ENCODE measurements at regions not wholly inside any gene's neighbourhood (a gene's known extent, or its start where the extent isn't known, plus 50 kb on each side); places are given as distances from the start of the nearest gene placed in this dataset.

DNA sequence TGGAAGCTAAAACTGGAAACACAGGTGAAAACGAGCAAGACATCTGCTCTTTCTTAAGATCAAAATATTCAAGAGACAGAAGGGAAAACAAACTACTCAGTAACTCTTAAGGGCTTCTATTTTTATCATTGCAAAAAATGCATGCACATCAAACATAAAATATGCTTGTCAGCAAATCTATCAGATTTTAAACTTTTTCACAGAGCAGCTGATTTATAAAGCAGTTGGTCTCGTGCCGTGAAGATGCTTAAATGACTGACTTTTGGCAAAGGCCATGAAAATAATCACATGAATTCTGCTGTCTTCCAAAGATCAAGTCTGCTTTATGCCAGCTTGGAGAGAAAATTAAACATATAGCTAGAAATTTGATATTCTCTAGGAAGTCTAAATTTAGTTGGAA, 482.1 kb upstream of the HS3ST1 start:
- no peak for DNase-seq (ENCODE audit: low spot score)

DNA sequence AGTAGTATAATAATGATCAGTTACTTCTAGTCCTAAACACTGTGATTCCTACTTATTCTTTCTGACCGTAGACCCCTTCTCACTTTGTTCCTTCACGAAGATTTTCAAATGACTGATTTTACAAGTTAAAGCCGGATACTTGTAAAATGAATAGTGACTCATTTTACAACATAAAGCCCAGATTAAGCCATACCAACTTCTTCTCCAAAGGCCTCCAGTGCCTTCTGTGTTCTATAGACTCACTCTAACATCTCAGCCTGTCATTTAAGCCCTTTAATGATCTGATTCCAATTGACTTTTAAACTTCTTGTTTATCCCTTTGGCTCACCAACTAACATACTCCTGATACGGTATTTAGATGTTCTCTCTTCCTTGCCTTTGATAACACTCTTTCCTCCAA, 480.0 kb upstream of the HS3ST1 start:
- DNase-seq (ENCODE audit: low spot score): no peak

DNA sequence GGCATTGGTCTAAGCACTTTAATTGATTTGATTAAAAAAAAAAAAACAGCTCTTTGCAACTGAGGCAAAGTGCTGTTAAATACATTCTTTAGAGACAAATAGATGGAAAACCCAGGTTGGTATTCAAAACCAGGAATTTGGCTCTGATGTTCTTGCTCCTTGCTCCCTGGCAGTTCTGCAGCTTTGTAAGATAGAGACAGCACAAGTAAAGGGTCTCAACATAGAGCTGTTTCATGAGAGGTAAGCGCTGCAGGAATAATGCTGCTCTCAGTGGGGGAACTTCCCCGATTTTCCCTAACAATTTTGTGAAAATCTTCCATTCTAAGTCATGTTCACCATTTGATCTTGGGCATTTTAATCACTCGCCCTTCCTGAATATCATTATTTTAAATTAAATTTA, 479.5 kb upstream of the HS3ST1 start:
- no peak for DNase-seq (ENCODE audit: low spot score)

- no peak for DNase-seq (ENCODE audit: low spot score)
These were observed 476.4 kb upstream of the HS3ST1 start for GRCh38 chr4:11904846-11905739.

- no peak for DNase-seq (ENCODE audit: low spot score)
These were observed 475.4 kb upstream of the HS3ST1 start for GRCh38 chr4:11904117-11904535.

DNA sequence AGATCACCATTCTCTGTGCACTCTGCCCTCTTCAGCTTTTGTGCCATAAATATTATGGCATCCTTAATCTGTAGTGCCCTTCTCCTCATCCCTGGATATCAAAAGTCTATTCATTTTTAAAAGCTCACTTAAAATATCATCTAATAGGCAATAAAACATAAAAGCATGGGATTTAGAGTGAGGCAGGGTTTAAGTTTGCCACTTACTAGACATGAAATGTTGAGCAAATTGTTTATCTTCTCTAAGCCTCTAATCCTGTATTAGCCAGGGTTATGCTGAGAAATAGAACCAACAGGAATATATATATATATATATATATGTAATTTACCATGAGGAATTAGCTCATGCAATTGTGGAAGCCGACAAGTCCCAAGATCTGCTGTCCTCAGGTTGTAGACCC, 472.4 kb upstream of the HS3ST1 start:
- no peak for DNase-seq (ENCODE audit: low spot score)

DNA sequence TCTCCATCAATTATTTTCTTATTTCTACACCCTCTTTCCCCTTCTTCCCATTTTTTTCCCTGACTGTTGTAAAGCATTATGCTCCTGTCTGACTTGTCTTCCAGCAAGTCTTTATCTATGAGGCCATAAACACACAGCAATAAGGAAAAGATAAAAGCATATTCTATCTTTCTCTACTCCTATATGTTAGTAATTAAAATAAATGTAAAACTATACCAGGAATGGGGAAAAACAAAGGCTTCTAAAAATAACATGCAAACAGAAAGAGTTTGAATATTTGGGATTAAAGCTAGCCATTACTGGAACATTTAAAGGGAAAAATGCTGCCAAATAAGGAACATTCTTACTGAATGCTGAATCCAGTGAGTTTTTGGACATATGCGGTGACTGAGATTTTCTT, 471.7 kb upstream of the HS3ST1 start:
- DNase-seq (ENCODE audit: low spot score): no peak

DNA sequence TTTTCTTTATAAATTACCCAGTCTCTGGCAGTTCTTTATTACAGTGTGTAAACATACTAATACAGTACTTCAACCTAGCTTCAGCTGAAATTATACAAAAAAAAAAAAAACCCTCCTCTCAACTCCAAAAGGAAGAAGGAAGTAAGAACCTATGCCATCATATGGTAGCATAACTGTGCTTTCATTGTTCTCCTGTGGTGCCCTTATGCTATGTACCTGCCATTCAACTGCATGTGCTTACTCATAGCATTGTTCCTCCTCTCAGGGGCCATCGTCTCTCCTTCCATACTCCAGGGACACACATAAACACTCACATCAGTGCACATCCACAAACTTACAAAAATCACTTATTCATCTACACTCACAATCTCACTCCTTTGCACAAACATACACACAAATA, 470.1 kb upstream of the HS3ST1 start:
- DNase-seq (ENCODE audit: low spot score): no peak

- DNase-seq (ENCODE audit: low spot score): no peak
These were observed 467.1 kb upstream of the HS3ST1 start for GRCh38 chr4:11895766-11896165.

DNA sequence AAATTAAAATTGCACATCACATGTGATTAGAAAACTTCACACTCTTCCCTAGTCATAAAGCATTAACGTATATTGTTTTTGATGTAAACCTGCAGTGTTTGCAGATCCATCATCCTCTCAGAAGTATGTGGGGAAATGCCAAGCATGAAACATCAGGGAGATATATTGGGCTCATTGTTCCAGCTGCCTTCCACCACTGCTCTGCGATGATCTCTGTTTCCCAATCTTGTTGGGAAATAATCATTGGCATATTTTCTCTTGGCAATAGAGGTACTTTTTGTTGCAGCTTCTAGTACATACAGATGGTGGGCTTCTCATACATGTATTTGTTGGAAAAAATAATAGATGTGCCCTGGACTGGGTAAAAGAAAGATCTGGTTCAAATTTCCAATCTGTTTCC, 466.3 kb upstream of the HS3ST1 start:
- no peak for DNase-seq (ENCODE audit: low spot score)

- no peak for DNase-seq (ENCODE audit: low spot score)
These were observed 465.5 kb upstream of the HS3ST1 start for GRCh38 chr4:11894221-11894620.

DNA sequence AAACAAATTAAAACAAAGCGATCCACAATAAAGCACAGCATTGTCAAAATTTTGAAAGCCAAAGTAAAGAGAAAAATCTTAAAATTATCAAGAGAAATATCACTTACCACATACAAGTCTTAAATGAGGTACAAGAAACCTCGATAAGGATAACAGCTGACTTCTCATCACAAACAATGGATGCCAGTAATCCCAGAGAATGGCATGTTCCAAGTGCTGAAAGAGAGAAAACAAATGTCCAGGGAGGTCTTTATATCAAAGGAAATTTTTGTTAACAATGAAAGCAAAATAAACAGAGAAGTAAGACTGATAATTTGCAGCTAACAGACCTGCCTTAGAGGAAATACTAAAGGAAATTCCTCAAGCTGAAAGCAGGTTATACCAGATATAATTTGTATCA, 460.4 kb upstream of the HS3ST1 start:
- no peak for DNase-seq (ENCODE audit: low spot score)

GRCh38 chr4:11881947-11882346, 453.3 kb upstream of the HS3ST1 start:
- DNase-seq (ENCODE audit: low spot score): no peak

DNA sequence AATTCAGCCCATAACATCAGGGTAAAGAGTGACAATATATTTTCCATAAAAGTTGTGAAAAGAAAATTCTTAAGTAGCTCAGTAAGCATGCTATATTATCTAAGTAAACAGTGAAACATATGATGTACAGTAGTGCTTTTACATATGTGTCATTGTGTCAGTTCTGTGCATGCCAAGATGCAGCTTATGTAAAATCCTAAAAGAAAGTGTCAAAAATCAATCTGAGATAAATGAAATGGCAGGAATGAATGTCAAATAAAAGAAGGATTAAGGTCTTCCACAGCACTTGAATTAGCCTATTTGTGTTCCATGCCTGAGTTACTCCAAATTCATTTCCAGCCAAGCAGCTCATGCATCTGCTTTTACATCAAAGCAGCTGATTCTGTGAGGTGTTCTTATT, 452.7 kb upstream of the HS3ST1 start:
- no peak for DNase-seq (ENCODE audit: low spot score)

- no peak for DNase-seq (ENCODE audit: low spot score)
These were observed 449.5 kb upstream of the HS3ST1 start for GRCh38 chr4:11878241-11878640.

DNA sequence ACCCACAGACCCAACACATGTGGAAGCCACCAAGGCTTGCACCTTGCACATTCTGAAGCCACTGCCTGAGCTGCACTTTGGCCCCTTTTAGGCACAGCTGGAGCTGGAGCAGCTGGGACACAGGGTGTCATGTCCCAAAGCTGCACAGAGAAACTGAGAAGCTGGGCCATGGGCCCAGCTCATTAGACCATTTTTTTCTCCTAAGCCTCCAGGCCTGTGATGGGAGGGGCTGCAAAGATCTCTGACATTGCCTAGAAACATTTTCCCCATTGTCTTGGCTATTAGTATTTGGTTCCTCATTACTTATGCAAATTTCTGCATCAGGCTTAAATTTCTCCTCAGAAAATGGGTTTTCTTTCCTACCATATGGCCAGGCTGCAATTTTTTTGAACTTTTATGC, 447.4 kb upstream of the HS3ST1 start:
- no peak for DNase-seq (ENCODE audit: low spot score)

DNA sequence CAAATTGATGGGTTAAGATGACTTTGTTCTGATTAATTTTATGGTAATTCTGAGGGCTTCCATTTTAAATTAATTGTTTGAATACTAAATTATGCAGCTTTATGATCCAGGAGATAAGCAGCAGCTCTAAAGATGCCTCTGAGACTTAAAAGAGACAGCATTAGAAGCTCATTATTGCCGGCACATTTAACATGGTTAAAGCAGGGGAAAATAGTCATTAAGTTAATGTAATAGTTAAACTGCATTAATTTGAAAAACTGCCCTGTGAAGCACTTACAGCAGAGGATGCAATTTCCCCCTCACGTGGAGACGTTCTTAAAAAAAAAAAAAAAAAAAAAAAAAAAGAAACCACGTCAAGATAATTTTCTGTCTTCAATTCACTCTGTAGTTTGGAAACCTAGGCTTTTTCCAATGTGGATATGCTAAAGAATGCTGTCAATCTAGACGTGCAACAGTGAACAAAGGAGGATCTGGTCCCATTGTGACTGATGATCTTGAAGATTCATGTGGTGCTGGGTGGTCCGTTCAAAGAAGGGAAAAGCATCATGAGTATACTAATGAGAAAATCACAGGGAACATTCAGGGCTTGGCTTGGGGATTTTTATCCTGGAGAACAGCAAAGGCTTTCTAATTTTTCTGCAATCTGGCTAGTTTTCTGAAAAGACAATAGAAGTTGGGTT, 440.6 kb upstream of the HS3ST1 start:
- no peak for DNase-seq (ENCODE audit: low spot score)

GRCh38 chr4:11866391-11866790, 437.7 kb upstream of the HS3ST1 start:
- no peak for DNase-seq (ENCODE audit: low spot score)

GRCh38 chr4:11860996-11861395, 432.3 kb upstream of the HS3ST1 start:
- no peak for DNase-seq (ENCODE audit: low spot score)

DNA sequence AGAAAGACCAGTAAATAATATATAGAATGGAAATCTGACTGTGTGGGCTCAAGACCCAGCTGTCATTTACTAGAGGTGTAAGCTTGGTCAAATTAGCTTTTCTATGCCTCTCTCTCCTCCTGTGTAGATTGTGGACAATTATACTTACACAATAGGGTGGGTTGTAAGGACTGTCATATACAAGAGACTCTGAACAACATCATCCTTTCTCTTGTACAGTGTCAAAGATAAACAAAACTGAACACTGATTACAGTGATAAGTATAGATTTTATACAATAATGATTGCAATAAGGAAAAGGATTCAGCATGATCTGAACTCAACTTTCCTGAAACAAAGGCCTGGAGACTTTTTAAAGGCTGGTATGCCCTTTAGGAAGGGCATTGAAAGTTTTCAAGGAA, 429.2 kb upstream of the HS3ST1 start:
- no peak for DNase-seq (ENCODE audit: low spot score)

GRCh38 chr4:11847167-11847566, 418.5 kb upstream of the HS3ST1 start:
- no peak for DNase-seq (ENCODE audit: low spot score)

DNA sequence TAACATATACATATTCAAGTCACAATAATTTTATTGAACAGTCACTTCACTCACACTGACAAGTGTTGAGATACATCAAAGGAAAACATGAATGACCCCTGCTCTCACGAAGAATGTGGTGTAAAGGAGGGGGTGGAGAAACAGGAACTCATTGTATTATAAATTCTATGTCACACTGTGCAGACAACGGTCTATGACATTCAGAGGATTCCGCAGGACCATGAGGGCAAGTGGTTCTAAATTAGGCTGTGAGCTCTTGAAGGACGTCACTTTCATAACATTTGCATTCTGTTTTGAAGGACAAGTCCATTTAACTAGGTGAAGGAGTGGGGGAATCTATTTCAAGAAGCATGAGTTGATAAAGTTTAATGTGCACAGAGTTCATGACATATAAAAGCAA, 415.2 kb upstream of the HS3ST1 start:
- DNase-seq (ENCODE audit: low spot score): no peak

GRCh38 chr4:11843340-11843739, 414.6 kb upstream of the HS3ST1 start:
- DNase-seq (ENCODE audit: low spot score): no peak
